ENCODE measurements at regions not wholly inside any gene's neighbourhood (a gene's known extent, or its start where the extent isn't known, plus 50 kb on each side); places are given as distances from the start of the nearest gene placed in this dataset.

DNA sequence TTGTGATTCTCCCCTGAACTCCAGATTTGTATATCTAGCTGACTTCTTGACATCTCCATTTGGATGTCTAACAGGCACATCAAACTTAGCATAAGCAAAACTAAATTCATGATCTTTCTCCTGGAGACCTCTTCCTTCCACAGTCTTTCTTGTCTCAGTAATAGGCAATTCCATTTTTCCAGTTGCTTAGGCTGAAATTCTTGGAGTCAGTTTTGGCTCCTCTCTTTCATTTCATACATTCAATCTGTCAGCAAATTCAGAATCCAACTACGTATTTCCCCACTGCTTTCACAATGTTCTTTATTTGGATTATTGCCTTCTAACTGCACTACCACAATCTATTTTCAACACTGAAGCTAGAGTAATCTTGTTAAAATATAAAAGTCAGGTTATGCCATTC lies 219.9 kb upstream of the GLRA2 start:
- TF ChIP-seq, protein P1, sequence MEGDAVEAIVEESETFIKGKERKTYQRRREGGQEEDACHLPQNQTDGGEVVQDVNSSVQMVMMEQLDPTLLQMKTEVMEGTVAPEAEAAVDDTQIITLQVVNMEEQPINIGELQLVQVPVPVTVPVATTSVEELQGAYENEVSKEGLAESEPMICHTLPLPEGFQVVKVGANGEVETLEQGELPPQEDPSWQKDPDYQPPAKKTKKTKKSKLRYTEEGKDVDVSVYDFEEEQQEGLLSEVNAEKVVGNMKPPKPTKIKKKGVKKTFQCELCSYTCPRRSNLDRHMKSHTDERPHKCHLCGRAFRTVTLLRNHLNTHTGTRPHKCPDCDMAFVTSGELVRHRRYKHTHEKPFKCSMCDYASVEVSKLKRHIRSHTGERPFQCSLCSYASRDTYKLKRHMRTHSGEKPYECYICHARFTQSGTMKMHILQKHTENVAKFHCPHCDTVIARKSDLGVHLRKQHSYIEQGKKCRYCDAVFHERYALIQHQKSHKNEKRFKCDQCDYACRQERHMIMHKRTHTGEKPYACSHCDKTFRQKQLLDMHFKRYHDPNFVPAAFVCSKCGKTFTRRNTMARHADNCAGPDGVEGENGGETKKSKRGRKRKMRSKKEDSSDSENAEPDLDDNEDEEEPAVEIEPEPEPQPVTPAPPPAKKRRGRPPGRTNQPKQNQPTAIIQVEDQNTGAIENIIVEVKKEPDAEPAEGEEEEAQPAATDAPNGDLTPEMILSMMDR (optimal IDR thresholded peaks at IDR 0.05 in 1 of 3, IDR thresholded peaks at IDR 0.05 in 1 of 3, conservative IDR thresholded peaks at IDR 0.05 in 1 of 3; ENCODE audit: extremely low read depth in 1 of 3, insufficient read depth in 2 of 3, low read length in 3 of 3) = no peak
- no peak for TF ChIP-seq EZH2 (IDR thresholded peaks at IDR 0.05; ENCODE audit: low read length)
